ENCODE measurements at regions not wholly inside any gene's neighbourhood (a gene's known extent, or its start where the extent isn't known, plus 50 kb on each side); places are given as distances from the start of the nearest gene placed in this dataset.

DNA sequence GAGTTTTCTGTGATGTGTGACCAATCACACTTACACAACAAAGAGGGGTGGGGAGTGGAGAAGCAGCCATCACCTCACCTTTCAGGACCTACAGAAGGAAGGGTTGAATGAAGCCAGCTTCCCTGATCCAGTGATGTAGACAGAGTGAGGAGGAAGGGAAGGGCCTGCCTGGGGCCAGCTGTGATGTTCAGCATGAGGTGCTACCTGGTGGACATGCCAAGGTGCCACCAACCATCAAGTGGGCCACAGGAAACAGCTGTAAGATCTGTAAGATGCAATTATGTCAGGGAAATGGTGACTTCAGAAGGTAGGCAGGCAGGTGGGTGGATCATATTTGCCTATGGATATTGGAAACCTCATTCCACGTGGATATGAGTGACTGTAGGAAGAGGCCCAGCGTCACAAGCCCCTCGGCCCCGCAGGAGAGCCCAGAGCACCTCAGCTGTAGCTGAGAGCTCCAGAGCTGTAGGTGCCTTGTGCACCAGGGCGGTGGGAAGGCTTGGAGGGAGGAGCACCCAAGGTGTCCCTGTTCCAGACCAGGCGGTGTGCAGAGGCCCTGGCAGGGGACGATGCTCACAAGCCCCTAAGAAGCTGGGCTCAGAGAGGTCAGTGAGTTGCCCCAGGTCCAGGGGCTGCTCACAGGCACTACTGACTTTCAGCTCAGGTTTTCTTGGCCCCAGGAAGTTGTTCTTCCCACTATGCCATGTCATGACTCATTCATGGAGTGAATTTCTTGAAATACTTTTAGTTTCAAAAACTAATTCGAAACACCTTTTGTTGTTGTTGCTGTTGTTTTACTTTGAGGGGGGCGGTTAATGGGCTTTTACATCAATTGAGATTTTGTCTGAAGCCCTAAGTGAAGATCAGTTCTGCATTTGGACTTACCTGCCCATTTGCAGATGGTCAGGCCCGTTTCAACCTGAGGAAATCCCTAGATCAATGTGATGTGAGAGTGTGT, 94.2 kb upstream of the ALDH1A3 start:
- DNase-seq: no peak

- no peak for DNase-seq
Measured at GRCh38 chr15:100786139-100786531, 93.5 kb upstream of the ALDH1A3 start.

DNA sequence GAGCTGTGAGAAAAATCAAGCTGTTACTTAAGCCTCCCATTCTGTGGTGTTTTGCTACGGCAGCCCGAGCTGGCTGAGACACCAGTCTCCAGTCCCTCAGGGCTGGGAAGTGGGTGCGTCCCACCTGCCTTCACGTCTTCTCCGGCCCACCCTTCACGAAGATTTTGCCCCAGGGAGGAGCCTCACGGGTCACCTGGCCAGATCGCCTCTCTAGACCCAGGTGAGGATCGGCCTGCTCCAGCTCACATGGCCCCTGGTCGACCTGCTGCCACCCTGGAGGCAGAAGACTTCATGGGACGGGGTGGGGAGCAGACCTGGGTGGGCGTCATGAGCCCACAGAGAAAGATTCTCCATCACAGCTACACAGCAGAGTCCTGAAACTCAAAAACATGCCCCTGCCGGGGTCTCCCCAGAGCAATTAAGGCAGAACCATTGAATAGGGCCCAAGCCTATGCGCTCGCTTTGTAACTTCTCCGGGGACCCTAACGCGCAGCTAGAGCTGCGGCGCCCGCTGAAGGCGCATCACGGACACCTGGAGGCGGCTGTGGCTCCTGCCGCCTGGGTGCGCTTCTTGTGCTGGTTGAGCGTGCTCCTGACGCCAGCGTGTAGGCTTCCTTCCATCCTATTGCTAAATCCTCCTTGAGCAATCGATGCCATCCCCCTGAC, 92.6 kb upstream of the ALDH1A3 start:
- DNase-seq: no peak

DNA sequence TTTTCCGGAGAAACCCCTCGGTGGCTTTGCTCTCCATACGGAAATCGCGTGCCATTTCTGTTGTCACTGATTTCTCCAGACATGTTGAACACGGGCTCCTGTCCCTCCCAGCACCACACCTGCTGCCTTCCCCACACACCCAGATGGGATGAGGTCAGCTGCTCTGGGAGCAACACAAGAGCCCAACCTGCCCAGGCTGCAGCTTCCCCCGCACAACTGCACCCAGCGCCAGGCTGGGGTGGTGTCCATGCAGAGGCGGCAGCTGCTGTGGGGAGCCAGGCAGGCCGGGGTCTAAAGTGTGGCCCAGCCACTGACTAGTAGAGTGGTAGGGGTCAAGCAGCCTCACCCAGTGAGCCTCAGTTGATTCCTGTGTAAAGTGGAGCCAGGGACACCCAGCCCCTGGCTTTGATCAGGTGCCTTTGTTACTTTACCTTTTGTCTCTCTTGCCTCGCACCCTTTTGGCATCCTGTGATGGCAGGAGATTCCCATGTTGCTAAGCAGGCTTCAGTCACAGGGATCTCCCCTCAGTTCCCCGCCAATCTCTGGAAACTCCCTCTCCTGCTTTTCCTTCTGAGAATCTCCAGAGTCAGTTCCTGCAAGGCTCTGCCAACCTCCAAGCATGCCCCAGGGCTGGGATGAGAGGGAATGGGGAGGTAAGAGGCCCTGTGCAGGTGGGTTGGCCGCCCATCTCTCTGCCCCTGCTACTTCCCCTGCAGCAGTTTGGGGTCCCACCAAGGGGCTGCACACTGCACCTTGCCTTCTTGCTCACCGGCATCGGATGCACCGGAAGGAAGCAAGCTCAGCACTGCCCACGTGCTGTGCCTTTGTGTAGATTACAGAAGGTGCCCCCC, 91.8 kb upstream of the ALDH1A3 start:
- no peak for DNase-seq

GRCh38 chr15:100788418-100789105, 91.1 kb upstream of the ALDH1A3 start:
- DNase-seq: no peak

GRCh38 chr15:100790786-100791265, 88.8 kb upstream of the ALDH1A3 start:
- no peak for DNase-seq

DNA sequence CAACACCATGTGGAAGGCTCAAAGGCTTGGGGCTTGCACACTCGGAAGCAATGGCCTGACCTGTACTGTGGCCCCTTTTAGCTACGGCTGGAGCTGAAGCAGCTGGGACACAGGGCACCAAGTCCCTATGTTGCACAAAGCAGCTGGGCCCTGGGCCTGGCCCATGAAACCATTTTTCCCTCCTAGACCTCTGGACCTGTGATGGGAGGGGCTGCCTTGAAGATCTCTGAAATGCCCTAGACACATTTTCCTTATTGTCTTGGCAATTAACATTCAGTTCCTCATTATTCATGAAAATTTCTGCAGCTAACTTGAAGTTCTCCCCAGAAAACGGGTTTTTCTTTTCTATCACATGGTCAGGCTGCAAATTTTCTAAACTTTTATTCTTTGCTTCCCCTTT, 85.6 kb upstream of the ALDH1A3 start:
- DNase-seq: no peak

DNA sequence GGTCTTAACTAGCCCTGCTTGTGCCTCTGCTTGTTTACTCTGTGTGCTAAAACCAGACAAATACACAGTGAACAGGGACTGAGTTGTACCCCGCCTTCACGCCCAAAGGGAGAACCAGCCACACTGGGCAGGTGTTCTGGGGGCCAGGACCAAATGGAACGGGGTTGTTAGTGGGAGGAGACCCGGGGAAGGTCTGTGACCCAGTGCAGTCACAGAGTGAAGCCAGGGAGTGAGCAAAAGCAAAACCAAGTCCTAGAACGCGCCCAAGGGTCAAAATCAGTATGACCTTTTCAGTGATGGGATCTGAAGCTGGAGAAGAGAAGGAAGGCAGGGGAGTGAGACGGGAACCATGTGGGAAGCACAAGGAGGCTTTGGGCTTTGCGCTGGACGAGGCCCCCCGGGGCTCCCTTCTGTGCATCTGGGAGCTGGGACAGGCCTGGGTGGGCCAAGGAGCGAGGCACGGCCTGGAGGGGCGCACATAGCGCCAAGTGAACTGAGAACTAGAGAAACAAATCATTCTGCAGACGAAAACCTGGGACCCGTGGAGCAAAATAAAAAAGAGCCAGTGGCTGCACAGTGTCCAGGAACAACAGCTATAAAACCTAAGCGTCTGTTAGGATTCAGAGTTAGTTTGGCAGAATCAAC, 78.3 kb upstream of the ALDH1A3 start:
- no peak for DNase-seq

DNA sequence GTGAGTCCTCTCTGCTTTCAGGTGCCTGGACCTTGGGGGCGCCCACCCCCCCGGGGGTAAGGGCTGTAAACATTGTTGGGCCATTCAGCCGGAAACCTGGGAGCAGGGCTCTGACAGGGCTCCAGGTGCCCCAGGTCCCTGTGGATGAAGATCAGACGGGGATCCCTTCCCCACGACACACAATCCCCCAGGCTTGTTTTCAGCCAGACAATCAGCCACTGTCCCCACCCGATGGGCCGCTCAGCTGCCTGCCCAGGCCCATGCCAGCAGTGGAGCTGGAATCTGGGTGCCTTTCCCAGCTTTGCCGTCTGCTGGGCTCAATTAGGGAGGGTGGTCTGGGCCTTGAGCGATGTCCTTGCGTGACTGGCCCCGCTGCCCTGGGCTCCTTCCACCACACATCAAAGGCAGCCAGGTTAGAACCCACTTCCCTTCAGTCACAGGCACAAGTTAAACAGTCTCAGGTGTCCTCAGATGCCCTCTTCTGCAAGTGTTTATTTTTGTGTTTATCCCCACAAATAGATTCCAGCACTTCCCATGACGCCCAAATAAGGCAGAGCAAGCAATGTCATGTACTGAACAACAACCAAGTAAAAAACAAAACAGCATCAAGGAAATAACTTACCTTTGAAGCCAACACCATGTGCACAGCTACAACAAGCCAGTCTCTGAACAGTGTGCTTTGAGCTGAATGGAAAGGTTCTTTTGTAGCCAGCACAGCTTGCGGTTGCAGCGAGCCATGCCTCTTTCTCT, 77.0 kb upstream of the ALDH1A3 start:
- DNase-seq: no peak

GRCh38 chr15:100803171-100803440, 76.5 kb upstream of the ALDH1A3 start:
- no peak for DNase-seq

- DNase-seq: no peak
Measured at GRCh38 chr15:100806157-100806556, 73.5 kb upstream of the ALDH1A3 start.

- no peak for DNase-seq
Measured at GRCh38 chr15:100807028-100807427, 72.6 kb upstream of the ALDH1A3 start.

DNA sequence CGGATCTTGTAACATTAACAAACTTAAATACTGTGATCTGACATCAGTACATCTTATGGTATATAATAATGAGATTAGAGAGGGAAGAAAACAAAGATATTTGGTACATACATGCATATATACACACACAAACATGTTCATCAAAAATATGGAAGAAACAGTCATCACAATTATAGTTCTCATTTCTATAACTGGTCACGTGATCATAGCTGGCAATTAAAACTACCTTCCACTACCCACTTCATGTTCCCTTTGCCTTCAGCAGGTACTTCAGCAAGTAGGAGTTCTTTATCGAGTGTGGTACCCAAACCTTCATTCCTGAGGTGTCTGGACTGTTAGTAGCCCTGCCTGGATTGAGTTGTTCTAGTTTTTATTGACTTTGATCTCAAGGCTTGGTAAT, 70.9 kb upstream of the ALDH1A3 start:
- DNase-seq: no peak

- no peak for DNase-seq
Measured at GRCh38 chr15:100809151-100809550, 70.5 kb upstream of the ALDH1A3 start.

GRCh38 chr15:100809587-100809986, 70.0 kb upstream of the ALDH1A3 start:
- DNase-seq: no peak

- DNase-seq: no peak
Measured at GRCh38 chr15:100810229-100810628, 69.4 kb upstream of the ALDH1A3 start.

DNA sequence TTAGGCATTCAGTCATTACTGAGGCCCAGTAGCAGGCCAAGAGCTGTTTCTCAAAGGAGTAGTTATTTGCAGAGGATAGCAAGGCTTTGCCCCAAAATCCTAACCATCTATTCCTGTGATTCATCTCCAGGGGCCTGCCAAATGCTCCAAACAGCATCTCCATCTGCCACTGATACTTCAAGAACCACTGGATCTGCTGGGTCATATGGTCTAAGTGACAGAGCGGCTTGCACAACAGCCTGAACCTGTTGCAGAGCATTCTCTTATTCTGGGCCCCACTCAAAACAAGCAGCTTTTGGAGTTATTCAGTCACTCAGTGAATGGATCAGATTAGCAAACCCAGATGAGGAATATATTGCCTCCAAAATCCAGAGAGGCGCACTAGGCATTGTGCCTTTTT, 68.8 kb upstream of the ALDH1A3 start:
- DNase-seq: no peak

- DNase-seq: no peak
Measured at GRCh38 chr15:100812802-100813201, 66.8 kb upstream of the ALDH1A3 start.

- DNase-seq: peak in 1 of 2 experiments; percentile 15
Measured at GRCh38 chr15:100818927-100819326, 60.7 kb upstream of the ALDH1A3 start.

DNA sequence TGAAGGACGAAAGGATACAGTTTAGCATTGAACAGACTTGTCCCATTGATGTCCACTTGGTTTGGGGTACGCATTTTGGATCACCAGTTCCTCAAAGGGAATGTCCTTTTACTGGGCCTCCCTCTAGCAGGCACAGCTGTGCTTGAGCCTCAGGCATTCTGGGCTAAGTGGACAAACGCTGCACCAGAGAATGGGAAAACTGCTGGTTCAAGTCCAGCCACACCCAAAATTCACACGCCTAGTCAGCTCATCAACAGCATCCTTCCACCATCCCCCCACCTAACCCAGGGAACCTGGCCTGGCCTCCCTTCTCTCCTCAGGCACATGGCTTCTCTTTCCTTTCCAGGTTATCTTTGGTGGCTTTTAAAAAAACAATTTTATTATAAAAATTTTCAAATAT, 59.1 kb upstream of the ALDH1A3 start:
- no peak for DNase-seq

DNA sequence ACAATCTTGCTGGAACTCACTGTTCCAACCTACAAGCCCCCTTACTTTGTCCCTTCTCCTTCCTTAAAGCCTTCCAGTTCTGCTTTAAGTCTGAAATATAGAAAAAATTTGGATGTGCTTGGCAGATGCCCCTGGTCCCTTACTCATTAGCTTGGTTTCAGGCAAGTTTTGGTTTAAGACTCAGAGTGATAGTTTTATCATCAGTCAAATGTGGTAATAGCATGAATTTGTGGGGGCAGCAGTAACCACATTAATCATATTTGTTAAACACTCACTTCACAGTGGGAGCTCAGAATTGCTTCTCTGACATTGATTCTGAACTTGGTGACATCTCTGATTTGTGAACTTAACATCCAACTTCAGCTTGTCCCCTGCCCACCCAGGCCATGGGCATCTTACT, 58.3 kb upstream of the ALDH1A3 start:
- no peak for DNase-seq

DNA sequence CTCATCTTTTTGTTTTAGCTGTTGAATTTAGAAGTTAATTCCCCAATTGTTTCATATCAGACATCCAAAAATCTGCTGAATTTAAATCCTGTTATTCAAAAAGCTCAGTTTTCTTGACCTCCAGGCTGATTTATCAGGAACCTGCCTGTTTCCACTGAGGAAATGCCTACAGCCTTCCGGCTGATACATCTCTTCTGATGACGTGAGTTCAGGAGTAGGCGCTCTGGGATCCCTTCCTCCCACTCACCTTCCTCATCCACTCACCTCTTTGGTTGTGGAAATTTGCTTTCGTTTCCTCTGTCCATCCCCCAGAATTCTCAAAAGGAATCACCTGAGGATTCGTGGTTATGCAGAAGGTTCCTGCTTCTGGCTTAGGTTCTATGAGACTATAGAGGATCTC, 55.4 kb upstream of the ALDH1A3 start:
- DNase-seq: no peak

All from cerebellar nuclear complex (tissue), 1 donor.